GM12892 (cell line): ENCODE measurements at regions not wholly inside any gene's neighbourhood (a gene's known extent, or its start where the extent isn't known, plus 50 kb on each side); places are given as distances from the start of the nearest gene placed in this dataset.

ENCODE experiments used
- POLR2A ChIP-seq: IDR thresholded peaks from 2 replicates; pipeline ENCODE4 v1.6.1; 2011; ENCODE audit warnings: low read depth, low read length, control low read depth
- POLR2AphosphoS5 ChIP-seq: IDR thresholded peaks from 2 replicates; pipeline ENCODE4 v1.6.1; 2011; ENCODE audit warnings: low read depth, low read length, control low read depth
- TAF1 ChIP-seq: IDR thresholded peaks from 2 replicates; pipeline ENCODE4 v1.6.1; 2011; ENCODE audit warnings: low read depth, mild to moderate bottlenecking, control low read depth, low read length, borderline replicate concordance

DNA sequence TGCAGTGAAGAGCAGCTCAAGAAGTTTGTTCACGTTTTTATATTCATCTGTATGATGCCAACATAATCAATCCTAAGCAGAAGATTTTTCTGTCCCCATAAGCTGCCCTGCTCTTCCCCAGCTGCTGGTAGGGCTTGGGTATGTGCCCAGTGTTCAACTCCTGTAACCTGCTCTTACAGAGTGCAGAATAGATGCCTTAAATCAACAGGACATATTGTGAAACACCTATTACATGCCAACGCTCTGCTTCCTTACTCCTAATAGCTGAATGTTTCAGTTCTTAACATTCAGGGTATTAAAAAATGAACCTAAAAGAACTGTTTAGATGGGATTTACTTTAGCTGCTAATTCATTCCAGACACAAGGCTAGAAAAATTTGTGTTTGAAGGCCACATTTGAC is 190.9 kb downstream of the HS3ST3A1 start:
- TF ChIP-seq TAF1 (no peak), POLR2A (no peak), POLR2AphosphoS5 (no peak)
